Stimulated activated CD8-positive, alpha-beta memory T cell treated with anti-CD3 and anti-CD28 coated beads, Interleukin-12 subunit alpha, Interleukin-12 subunit beta, amount 100 ng/mL, for 4 hours (primary cell): ENCODE measurements at regions not wholly inside any gene's neighbourhood (a gene's known extent, or its start where the extent isn't known, plus 50 kb on each side); places are given as distances from the start of the nearest gene placed in this dataset.
"Not testable (repeated sequence)": the region's sequence is repeated elsewhere in the genome, so short reads cannot be mapped to it uniquely, and the experiment has no call there.

ENCODE experiments used
- DNase-seq: peaks from one replicate; pipeline ENCODE4 v3.0.0-alpha.2; 2020; ENCODE audit warnings: low read depth

DNA sequence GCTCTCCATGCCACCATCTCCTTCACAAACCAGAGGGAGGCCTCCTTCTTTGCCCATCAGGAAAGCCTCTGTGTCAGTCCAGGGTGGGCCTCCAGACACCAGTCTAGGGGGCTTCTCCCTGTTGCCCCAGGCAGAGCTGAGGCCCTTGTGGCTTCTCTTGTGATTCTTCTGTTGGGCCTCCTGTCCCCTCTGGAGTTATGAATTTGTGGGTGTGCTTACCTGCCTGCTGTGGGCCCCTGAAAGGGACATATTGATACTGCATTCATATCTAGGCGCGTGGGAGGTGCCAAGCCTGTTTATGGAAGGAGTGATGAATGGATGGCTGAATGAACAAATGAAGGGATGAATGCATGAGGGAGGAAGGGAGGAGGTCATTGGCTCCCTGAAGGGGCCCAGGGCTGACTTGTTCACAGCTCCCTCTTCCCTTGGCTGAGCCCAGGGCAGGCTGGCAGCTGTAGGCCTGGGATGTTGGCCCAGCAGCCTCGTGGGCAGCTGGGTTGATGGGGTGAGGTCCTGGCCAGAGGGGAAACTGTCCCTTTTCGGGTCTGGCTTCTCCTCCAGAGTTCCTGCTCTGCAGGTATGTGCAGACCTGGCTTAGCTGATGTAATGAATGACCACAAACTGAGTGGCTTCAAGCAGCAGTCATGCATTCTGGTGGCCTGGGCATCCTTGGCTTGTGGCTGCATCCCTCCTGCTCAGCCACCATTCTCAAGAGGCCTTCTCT is 195.4 kb downstream of the GOLGA6L6 start:
- no peak for DNase-seq

DNA sequence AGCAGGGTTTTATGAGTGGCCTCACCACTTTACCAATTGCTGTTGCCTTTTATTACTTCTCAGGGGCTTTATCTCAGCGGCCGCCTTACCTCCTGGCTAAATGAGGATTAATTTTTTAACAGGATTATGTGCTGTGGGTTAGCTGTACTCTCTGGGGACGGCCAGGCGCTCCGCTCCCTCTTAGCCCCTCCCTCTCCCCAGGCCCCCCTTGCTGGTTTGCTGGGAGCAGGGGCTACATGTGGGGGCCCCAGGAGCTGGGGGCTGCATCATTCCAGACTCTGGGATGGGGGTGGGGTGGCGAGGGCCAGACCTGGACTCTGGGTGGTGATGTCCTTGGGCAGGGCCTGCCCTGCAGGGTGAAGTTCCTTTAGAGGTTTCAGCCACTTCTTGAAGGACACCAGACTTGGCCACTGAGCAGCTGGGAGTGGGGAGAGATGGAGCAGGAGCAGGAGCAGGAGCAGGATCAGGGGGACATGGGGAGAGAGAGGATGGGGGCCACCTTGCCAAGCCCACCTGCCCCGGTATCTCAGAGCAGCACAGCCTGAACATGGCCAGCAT is 196.1 kb downstream of the GOLGA6L6 start:
- no peak for DNase-seq

DNA sequence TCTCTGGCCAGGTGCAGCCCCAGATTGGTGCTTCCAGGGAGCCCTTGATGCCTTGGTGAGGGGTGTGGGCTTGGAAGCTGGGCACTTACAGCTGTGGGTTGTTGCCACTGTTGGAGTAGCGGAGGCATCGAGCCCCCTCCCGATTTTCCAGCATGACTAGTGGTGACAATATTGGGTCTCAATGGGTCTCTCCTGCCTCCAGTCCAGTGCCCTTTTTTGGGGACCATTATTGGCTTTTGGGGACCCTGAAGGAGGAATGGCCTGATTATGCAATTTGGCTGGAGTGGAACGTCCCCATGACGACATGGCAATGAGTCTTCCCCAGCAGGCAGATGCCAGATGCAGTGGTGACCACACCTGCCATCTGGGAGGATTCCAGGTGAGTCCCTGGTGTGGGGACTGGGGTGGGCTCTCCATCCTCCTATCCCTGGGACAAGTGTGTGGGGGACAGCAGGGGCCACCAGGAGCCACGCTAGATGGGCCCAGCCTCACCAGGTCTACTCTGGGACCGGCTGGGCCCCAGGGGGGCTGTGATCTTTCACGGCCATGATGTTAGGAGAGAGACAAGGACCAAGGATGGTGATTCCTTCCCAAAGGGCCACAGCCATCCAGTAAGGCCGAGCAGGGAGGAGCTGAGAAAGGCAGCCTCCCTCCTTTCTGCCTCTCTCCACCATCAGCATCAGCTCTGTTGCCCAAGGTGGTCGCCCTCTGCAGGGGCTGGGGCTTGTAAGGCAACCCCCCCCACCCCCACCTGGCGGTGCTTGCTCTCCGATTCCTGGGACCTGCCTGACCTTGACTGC is 196.8 kb downstream of the GOLGA6L6 start:
- DNase-seq = no peak

DNA sequence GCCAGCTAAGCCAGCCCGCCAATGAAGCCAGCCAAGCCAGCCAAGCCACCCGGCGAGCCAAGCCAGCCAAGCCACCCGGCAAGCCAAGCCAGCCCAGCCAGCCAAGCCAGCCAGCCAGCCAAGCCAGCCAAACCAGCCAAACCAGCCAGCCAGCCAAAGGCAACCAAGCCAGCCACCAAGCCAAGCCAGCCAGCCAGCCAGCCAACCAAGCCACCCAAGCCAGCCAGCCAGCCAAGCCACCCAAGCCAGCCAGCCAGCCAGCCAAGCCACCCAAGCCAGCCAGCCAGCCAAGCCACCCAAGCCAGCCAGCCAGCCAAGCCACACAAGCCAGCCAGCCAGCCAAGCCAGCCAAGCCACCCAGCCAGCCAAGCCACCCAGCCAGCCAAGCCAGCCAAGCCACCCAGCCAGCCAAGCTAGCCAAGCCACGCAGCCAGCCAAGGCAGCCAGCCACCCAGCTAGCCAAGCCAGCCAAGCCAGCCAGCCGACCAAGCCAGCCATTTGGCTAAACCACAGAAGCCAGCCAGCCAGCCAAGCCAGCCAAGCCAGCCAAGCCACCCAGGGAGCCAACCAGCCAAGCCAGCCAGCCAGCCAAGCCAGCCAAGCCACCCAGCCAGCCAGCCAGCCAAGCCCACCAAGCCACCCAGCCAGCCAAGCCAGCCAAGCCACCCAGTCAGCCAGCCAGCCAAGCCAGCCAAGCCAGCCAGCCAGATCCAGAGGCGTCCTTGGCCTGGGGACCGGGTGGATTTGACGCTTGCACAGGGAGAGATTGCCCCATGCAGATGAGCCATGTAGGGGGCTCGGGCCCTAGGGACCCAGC is 198.0 kb downstream of the GOLGA6L6 start:
- DNase-seq = not testable (repeated sequence)

DNA sequence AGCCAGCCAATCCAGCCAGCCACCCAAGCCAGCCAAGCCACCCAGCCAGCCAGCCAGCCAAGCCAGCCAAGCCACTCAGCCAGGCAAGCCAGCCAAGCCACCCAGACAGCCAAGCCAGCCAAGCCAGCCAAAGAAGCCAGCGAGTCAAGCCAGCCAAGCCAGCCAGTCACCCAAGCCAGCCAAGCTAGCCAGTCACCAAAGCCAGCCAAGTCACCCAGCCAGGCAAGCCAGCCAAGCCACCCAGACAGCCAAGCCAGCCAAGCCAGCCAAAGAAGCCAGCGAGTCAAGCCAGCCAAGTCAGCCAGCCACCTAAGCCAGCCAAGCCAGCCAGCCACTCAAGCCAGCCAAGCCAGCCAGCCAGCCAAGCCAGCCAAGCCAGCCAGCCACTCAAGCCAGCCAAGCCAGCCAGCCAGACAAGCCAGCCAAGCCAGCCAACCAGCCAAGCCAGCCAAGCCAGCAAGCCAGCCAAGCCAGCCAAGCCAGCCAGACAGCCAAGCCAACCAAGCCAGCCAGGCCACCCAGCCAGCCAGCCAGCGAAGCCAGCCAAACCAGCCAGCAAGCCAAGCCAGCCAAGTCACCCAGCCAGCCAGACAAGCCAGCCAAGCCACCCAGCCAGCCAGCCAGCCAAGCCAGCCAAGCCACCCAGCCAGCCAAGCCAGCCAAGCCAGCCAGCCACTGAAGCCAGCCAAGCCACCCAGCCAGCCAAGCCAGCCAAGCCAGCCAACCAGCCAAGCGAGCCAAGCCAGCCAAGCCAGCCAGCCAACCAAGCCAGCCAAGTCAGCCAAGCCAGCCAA is 198.8 kb downstream of the GOLGA6L6 start:
- not testable (repeated sequence) for DNase-seq

DNA sequence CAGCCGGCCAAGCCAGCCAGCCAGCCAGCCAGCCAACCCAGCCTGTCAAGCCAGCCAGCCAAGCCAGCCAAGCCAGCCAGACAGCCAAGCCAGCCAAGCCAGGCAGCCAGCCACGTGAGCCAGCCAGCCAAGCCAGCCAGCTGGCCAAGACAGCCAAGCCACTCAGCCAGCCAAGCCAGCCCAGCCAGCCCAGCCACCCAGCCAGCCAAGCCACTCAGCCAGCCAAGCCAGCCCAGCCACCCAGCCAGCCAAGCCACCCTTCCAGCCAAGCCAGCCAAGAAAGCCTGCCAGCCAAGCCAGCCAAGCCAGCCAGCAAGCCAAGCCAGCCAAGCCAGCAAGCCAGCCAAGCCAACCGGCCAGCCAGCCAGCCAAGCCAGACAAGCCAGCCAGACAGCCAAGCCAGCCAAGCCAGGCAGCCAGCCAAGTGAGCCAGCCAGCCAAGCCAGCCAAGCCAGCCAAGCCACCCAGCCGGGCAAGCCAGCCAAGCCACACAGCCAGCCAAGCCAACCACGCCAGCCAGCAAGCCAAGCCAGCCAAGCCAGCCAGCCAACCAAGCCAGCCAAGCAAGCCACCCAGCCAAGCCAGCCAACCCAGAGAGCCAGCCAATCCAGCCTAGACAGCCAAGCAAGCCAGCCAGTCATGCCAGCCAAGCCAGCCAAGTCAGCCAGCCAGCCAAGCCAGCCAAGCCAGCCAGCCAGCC is 199.5 kb downstream of the GOLGA6L6 start:
- no peak for DNase-seq

DNA sequence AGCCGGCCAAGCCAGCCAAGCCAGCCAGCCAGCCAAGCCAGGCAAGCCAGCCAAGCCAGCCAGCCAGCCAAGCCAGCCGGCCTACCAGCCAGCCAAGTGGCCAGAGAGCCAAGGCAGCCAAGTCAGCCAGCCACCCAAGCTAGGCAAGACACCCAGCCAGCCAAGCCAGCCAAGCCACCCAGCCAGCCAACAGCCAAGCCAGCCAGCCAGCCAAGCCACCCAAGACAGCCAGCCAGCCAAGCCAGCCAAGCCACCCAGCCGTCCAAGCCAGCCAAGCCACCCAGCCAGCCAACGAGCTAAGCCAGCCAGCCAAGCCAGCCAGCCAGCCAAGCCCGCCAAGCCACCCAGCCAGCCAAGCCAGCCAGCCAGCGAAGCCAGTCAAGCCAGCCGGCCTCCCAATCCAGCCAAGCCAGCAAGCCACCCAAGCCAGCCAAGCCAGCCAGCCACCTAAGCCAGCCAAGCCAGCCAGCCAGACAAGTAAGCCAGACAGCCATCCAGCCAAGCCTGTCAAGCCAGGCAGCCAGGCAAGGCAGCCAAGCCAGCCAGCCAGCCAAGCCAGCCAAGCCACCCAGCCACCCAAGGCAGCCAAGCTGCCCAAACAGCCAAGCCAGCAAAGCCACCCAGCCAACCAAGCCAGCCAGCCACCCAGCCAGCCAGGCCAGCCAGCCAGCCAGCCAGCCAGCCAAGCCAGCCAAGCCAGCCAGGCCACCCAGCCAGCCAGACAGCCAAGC is 200.5 kb downstream of the GOLGA6L6 start:
- DNase-seq = no peak

DNA sequence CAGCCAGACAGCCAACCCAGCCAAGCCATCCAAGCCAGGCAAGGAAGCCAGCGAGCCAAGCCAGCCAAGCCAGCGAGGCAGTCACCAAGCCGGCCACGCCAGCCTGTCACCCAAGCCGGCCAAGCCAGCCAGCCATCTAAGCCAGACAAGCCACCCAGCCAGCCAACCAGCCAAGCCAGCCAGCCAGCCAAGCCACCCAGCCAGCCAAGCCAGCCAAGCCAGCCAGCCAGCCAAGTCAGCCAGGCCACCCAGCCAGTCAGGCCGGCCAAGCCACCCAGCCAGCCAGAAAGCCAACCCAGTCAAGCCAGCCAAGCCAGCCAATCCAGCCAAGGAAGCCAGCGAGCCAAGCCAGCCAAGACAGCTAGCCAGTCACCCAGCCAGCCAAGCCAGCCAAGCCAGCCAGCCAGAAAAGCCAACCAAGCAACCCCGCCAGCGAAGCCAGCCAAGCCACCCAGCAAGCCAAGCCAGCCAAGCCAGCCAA is 201.2 kb downstream of the GOLGA6L6 start:
- no peak for DNase-seq

DNA sequence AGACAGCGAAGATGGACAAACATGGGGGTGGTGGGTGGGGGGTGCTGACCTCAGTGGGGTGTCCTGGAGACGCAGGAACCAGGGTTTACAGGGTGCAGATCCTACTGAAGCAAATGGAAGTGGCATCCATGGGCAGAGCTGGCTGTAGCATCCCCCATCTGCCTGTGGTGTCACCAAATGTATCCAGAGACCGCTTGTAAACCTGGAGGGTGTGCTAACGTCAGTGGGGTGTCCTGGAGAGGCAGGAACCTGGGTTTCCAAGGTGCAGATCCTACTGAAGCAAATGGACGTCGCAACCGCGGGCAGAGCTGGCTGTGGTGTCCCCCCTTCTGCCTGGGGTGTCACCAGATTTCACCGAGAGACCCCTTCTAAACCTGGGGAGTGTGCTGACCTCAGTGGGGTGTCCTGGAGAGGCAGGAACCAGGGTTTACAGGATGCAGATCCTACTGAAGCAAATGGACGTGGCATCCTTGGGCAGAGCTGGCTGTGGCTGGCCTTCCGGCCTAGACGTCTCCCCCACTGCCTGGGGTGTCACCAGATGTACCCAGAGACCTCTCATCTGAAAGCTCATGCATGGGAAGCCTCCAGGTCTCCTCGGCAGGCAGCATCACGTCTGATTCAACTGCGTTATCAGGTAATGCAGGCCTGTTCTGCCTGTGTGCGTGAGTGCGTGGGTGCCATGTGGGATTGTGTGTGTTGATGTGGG is 202.4 kb downstream of the GOLGA6L6 start:
- not testable (repeated sequence) for DNase-seq

DNA sequence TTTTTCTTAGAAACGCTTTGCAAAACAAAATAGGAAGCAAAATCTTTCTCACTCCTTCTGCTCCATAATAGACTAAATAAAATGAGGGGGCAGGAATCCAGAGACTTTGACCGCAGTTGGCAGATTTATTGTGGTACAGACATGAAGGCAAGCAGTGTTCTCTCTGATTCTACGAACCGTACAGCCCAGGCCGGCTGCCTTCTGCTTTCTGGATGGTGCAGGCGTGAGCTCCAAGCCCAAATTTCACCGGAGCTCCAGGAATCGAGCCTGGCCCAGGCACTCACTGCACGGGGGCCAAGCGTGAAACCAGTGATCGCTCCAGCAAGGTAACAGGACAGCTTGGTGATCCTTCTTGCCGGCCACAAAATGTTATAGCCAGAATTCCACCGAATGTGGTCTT is 202.9 kb downstream of the GOLGA6L6 start:
- not testable (repeated sequence) for DNase-seq

DNA sequence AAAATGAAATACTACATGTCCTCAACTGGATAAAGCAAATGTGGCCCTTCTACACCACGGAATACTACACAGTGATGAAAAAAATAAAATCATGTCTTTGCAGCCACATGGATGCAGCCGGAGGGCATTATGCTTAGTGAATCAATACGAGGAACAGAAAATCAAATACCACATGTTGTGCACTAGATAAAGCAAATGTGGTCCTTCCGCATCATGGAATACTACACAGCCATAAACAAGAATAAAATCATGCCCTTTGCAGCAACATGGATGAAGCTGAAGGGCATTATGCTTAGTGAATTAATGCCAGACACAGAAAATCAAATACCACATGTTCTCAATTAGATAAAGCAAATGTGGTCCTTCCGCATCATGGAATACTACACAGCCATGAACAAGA is 204.4 kb downstream of the GOLGA6L6 start:
- DNase-seq = not testable (repeated sequence)

DNA sequence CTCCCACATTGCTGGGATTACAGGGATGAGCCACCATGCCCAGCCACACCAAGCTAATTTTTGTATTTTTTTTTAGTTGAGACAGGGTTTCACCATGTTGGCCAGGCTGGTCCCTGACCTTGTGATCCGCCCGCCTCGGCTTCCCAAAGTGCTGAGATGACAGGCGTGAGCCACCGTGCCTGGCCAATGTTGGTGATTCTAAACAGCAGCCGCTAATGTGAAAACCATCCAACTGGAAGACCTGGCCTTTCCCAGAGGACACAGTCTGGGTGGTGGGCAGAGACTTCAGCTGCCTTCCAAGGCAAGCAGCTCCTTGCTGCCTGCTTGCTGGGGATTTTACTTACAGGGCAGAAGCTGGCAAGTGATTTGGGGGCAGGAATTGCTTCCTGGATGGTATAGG is 207.1 kb downstream of the GOLGA6L6 start:
- DNase-seq = not testable (repeated sequence)

DNA sequence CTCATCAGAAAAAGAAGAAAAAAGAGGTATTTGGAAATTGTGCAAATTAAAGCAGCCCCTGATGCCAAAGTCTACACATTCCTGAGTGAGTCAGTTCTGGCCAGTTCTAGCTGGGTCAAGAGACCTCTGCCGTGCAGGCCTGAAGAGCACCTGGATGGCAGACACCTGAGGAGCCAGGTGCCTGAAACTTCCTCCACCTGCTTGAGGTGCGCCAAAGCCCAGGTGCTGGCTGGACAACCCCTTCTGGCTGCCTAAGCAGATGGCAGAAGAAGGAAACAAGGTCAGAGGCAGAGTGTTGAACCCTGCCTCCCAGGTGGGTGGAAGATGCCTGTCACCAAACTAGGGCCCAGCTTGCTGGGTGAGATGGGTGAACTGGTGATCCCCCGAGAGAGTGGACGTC is 215.8 kb downstream of the GOLGA6L6 start:
- DNase-seq = not testable (repeated sequence)

DNA sequence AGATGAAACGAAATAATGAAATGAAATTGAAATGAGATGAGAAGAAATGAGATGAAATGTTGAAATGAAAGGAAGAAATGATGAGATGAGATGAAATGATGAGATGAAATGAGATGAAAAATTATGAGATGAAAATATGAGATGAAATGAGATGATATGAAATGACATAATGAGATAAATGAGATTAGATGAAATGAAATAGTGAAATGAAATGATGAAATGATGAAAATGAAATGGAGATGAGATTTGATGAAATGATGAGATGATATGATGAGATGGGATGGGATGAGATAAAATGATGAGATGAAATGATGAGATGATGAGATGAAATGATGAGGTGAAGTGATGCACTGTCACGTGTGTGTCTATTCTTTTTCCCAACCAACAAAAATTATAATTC is 224.5 kb downstream of the GOLGA6L6 start:
- DNase-seq = not testable (repeated sequence)

DNA sequence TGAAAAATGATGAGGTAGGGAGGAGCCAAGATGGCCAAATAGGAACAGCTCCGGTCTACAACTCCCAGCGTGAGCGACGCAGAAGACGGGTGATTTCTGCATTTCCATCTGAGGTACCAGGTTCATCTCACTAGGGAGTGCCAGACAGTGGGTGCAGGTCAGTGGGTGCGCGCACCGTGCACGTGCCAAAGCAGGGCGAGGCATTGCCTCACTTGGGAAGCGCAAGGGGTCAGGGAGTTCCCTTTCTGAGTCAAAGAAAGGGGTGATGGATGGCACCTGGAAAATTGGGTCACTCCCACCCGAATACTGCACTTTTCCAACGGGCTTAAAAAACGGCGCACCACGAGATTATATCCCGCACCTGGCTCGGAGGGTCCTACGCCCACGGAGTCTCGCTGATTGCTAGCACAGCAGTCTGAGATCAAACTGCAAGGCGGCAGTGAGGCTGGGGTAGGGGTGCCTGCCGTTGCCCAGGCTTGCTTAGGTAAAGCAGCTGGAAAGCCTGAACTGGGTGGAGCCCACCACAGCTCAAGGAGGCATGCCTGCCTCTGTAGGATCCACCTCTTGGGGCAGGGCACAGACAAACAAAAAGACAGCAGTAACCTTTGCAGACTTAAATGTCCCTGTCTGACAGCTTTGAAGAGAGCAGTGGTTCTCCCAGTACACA is 230.5 kb downstream of the GOLGA6L6 start:
- DNase-seq = not testable (repeated sequence)

DNA sequence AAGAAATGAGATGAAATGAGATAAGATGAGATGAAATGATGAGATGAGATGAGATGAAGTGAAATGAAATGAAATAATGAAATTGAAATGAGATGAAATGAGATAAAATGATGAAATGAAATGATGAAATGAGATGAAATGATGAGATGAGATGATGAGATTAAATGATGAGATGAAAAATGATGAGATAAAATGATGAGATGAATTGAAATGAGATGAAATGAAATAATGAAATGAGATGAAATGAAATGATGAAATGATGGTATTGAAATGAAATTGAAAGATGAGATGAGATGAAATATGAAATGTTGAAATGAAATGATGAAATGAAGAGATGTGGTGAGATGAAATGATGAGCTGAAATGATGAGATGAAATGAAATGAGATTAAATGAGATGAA is 231.0 kb downstream of the GOLGA6L6 start:
- no peak for DNase-seq

DNA sequence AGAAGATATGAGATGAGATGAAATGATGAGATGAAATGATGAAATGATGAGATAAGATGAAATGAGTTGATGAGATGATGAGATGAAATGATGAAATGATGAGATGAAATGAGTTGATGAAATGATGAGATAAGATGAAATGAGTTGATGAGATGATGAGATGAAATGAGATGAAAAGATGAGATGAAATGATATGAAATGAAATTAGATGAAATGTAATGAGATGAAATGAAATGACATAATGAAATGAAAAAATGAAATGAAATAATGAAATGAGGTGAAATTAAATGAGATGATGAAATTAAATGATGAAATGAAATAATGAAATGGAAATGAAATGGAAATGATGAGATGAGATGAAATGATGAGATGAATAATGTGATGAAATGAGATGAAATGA is 231.6 kb downstream of the GOLGA6L6 start:
- DNase-seq = not testable (repeated sequence)

DNA sequence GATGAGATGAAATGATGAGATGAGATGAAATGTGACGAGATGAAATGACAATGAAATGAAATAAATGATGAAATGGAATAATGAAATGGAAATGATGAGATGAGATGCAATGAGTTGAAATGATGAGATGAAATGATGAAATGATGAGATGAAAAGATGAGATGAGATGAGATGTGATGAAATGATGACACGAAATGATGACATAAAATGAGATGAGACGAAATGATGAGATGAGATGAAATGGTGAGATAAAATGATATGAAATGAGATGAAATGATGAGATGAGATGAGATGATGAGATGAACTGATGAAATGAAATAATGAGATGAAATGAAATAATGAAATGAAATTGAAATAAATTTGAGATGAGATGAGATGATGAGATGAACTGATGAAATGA is 232.2 kb downstream of the GOLGA6L6 start:
- not testable (repeated sequence) for DNase-seq
